Bronchial epithelial cell (primary cell): ENCODE measurements at regions not wholly inside any gene's neighbourhood (a gene's known extent, or its start where the extent isn't known, plus 50 kb on each side); places are given as distances from the start of the nearest gene placed in this dataset.
A peak's percentile ranks its signal among the peaks of the same experiment; 100 is the strongest.

Source experiments
- DNase-seq: peaks from one replicate; pipeline ENCODE4 v3.0.0-alpha.2; 2010; ENCODE audit warnings: low read depth
- FAIRE-seq: peaks from 2 replicates; lab custom pipeline; 2011; peaks lifted over from hg19 to GRCh38; lab: Jason Lieb, UNC
- H3K27me3 ChIP-seq: 2 replicates; pipeline ENCODE4 v1.5.1; 2011; ENCODE audit warnings: low read length; ENCODE audit not compliant: control insufficient read depth, insufficient read depth
- H3K36me3 ChIP-seq: 2 replicates; pipeline ENCODE4 v1.5.1; 2011; ENCODE audit warnings: low read length; ENCODE audit not compliant: control insufficient read depth, insufficient read depth
- H3K4me3 ChIP-seq: 2 replicates; pipeline ENCODE4 v1.5.1; 2011; ENCODE audit warnings: mild to moderate bottlenecking, low read depth, low read length, control low read depth
- TF ChIP-seq, protein P1 (sequence below): IDR thresholded peaks from 2 replicates; pipeline ENCODE4 v1.5.1; 2011; ENCODE audit warnings: mild to moderate bottlenecking, moderate library complexity, low read length, control low read depth, inconsistent platforms; ENCODE audit not compliant: insufficient read depth, severe bottlenecking

DNA sequence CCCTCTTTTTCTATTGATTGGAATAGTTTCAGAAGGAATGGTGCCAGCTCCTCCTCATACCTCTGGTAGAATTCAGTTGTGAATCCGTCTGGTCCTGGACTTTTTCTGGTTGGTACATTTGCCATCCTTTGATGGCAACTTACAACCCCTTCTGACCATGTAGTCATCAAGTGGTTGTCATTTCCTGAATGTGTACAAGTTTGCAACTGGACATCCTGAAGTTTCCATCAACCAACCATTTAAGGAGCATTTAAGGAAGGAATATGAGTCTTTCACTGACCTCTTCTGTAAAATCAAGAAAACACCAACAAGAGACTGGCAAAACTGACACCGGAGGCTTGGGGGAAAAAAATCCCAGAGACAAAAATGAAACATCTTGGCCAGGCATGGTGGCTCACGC, 97.4 kb downstream of the RIN2 start:
- TF ChIP-seq, protein P1, sequence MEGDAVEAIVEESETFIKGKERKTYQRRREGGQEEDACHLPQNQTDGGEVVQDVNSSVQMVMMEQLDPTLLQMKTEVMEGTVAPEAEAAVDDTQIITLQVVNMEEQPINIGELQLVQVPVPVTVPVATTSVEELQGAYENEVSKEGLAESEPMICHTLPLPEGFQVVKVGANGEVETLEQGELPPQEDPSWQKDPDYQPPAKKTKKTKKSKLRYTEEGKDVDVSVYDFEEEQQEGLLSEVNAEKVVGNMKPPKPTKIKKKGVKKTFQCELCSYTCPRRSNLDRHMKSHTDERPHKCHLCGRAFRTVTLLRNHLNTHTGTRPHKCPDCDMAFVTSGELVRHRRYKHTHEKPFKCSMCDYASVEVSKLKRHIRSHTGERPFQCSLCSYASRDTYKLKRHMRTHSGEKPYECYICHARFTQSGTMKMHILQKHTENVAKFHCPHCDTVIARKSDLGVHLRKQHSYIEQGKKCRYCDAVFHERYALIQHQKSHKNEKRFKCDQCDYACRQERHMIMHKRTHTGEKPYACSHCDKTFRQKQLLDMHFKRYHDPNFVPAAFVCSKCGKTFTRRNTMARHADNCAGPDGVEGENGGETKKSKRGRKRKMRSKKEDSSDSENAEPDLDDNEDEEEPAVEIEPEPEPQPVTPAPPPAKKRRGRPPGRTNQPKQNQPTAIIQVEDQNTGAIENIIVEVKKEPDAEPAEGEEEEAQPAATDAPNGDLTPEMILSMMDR: no peak
- DNase-seq (no peak), FAIRE-seq (no peak)
- Histone ChIP-seq H3K36me3 (no peaks in the 10 kb centered on the region), H3K4me3 (no peak overlapping the region), H3K27me3 (no peaks in the 10 kb centered on the region)

DNA sequence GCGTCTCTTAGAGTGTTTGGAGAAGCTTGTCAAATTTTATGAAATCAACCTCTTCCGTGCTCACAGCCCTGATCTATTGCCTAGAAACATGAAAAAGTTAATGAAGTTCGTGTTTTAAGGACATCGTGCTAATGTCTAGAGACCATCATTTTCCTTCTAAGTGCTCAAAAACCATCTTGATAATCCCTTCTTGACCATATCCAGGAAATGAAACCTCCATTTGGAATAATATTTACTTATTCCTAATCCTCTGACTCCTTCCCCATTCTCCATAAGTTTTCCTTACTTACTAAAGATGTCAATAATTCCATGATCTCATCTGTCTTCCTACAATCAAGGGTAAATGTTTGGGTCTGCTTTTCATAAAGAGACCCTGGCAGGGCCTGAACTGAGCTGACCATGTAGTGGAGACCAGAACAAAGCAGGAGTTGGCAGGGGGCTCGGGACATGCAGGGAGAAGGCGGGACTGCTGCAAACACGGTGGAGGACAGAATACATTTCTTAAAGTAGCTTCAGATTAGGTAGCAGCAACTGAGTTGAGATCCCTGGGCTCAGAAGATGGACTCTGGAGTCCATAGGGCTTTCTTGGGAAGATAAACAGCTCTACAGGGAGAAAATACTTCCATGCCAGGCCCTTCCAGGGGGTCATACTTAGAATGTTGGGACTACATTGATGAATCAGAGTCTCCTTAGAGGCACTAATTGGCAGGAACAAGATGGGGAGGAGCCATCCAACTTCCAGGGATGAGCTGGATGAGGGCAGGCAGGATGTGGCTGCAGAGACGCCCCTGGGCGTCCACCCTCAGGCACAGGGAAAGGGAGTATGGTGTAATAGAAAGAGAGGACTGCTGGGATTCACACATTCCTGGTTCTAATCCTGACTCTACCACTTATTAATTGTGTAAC, 100.7 kb downstream of the RIN2 start:
- Histone ChIP-seq H3K36me3 (no peaks in the 10 kb centered on the region), H3K27me3 (no peaks in the 10 kb centered on the region), H3K4me3 (no peak overlapping the region)
- DNase-seq (peak; percentile 32), FAIRE-seq (no peak)
- TF ChIP-seq, protein P1: no peak

DNA sequence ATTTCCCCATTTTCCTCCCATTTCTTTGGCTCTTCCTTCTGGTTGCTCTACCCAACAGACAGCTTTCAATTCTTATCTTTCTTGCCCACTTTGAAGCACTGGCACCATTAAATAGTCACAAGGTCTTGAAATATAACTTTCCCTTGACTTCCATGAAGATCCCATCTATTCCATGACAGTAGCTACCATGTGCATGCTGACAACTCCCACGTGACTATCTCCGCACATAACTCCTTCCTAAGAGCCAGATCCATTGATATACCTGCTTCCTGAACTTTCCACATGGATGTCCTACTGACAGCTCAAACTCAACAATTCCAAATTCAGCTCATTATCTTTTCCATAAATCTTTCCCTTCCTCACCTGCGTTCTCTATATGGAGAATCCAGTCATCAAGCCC, 101.4 kb downstream of the RIN2 start:
- DNase-seq (no peak), FAIRE-seq (no peak)
- no peaks in the 10 kb centered on the region for H3K36me3 ChIP-seq
- no peak overlapping the region for H3K4me3 ChIP-seq
- no peaks in the 10 kb centered on the region for H3K27me3 ChIP-seq
- TF ChIP-seq, protein P1: no peak

DNA sequence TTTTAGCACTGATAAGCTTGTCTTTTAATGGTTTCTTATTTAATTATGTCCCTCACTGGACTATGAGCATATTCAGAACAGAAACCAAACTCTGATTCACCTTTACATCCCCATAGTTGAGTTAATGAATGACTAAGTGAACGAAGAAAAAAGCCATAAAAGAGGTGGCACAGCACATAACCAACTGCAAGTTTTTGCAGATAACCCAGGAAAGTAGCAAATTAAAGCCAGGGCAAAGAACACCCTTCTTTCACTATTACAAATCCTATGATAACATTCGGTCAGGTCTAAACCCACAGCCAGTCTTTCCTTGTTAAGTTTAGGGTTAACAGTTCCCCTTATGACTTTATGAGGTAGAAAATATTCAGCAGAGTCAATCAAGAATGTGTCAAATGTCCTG, 102.7 kb downstream of the RIN2 start:
- FAIRE-seq: no peak
- Histone ChIP-seq H3K36me3 (no peaks in the 10 kb centered on the region), H3K27me3 (no peaks in the 10 kb centered on the region), H3K4me3 (no peak overlapping the region)
- TF ChIP-seq, protein P1: no peak
- DNase-seq: no peak

DNA sequence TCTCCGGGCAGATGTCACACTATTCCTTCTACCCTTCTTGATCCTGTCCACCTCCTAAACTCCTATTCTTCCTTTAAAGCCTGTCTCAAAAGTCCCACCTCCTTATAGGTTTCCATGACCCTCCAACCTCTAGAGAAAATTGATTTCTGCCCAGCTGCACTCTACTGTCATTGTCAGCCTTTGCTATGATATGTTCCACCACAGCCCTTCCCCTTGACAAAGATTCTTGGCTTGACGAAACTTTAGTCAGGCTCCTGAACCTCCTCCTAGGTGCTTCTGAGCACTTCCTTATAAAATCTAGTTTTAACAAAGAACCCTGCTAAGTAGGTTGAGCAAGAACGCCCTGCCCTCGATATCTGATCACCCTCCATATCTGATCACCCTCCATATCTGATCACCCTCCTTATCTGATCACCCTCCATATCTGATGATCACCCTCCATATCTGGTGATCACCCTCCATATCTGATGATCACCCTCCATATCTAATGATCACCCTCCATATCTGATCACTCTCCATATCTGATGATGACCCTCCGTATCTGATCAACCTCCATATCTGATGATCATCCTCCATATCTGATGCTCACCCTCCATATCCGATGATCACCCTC, 103.2 kb downstream of the RIN2 start:
- Histone ChIP-seq H3K36me3 (no peaks in the 10 kb centered on the region), H3K27me3 (no peaks in the 10 kb centered on the region), H3K4me3 (no peak overlapping the region)
- FAIRE-seq (no peak), DNase-seq (no peak)
- TF ChIP-seq, protein P1: no peak
